A673 (cell line): ENCODE measurements at regions not wholly inside any gene's neighbourhood (a gene's known extent, or its start where the extent isn't known, plus 50 kb on each side); places are given as distances from the start of the nearest gene placed in this dataset.

Experiments
- CTCF ChIP-seq: fragments of 300-800, 200-600 bp; sonication (generic); conservative IDR thresholded peaks from 2 replicates; pipeline ENCODE4 v1.5.1; 2017; ENCODE audit warnings: low read depth, mild to moderate bottlenecking, antibody characterized with exemption, low read length, moderate library complexity, mixed read lengths
- EZH2 ChIP-seq: fragments of 200-600 bp; sonication (generic); IDR thresholded peaks from 2 replicates; pipeline ENCODE4 v1.6.1; 2017; ENCODE audit warnings: borderline replicate concordance, low read depth, mild to moderate bottlenecking, mixed read lengths, antibody characterized with exemption, low read length; ENCODE audit not compliant: poor library complexity, severe bottlenecking

DNA sequence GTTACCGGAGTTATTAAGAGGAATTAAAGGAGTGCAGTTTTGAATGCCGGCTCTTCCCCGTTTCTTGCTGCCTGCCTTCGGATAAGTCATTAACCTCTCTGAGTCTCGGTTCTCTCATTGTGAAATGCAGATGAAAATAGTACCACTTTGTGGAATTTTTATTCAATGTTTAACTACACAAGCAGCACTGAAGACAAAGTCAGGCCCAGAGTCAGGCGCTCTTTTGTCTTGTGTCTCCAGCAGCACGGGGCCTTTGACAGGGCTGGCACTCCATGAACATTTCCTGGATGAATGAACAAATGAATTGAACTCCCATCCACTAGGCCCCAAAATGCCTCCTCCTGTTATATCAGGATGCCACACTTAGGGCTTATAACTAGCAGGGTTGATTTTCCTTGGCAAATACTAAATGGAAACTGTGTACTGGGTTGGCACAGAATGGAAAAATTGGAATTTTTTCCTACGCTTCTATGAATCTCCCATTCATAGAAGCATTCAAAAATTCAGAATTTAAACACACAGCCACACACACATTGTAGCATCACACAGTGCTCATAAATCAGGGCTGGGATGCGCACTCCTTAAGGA lies 332.8 kb downstream of the MLLT3 start:
- TF ChIP-seq CTCF (no peak), EZH2 (no peak)
